ENCODE measurements at regions not wholly inside any gene's neighbourhood (a gene's known extent, or its start where the extent isn't known, plus 50 kb on each side); places are given as distances from the start of the nearest gene placed in this dataset.

DNA sequence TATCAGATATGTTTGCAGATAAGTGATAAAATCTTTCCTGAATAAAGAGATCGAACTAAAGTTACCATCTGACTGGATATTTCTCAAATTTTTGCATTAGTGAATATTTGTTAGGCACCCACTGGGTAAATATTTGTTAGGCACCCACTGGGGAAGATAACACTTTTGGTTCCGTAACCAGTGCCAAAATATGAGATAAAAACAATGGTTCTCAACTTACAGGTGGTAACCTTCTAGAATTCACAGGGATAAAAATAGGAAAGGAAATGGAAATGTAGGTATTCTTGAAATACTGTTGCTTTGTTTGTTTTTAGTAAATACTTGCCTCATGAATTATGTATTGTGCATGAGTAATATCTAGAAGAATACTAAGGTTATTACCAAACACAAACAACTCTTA lies 245.0 kb upstream of the KHDRBS2 start:
- TF ChIP-seq, protein P1, sequence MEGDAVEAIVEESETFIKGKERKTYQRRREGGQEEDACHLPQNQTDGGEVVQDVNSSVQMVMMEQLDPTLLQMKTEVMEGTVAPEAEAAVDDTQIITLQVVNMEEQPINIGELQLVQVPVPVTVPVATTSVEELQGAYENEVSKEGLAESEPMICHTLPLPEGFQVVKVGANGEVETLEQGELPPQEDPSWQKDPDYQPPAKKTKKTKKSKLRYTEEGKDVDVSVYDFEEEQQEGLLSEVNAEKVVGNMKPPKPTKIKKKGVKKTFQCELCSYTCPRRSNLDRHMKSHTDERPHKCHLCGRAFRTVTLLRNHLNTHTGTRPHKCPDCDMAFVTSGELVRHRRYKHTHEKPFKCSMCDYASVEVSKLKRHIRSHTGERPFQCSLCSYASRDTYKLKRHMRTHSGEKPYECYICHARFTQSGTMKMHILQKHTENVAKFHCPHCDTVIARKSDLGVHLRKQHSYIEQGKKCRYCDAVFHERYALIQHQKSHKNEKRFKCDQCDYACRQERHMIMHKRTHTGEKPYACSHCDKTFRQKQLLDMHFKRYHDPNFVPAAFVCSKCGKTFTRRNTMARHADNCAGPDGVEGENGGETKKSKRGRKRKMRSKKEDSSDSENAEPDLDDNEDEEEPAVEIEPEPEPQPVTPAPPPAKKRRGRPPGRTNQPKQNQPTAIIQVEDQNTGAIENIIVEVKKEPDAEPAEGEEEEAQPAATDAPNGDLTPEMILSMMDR (IDR thresholded peaks at IDR 0.05) = no peak
- no peak for TF ChIP-seq EZH2 (IDR thresholded peaks at IDR 0.05)
